Ascending aorta (tissue), 2 donors: ENCODE measurements at regions not wholly inside any gene's neighbourhood (a gene's known extent, or its start where the extent isn't known, plus 50 kb on each side); places are given as distances from the start of the nearest gene placed in this dataset.

Experiments used
- DNase-seq, 2 donors: peaks; one replicate each; pipeline ENCODE4 v3.0.0-alpha.2; 2019; ENCODE audit warnings: low spot score in 2 of 2
- H3K27ac ChIP-seq, 2 donors: fragments of 200-600 bp; sonication (generic); one replicate each; pipeline ENCODE4 v1.5.1; 2016 to 2017; ENCODE audit warnings: mild to moderate bottlenecking in 1 of 2
- H3K27me3 ChIP-seq: fragments of 200-600 bp; sonication (generic); one replicate; pipeline ENCODE4 v1.5.1; 2017
- H3K36me3 ChIP-seq, 2 donors: fragments of 200-600 bp; sonication (generic); one replicate each; pipeline ENCODE4 v1.5.1; 2016
- H3K4me1 ChIP-seq, 2 donors: fragments of 200-600 bp; sonication (generic); one replicate each; pipeline ENCODE4 v1.5.1; 2016 to 2017; ENCODE audit warnings: mild to moderate bottlenecking in 1 of 2
- H3K4me3 ChIP-seq, 2 donors: fragments of 200-600 bp; sonication (generic); one replicate each; pipeline ENCODE4 v1.5.1; 2016 to 2017; ENCODE audit warnings: mild to moderate bottlenecking in 1 of 2
- H3K9me3 ChIP-seq, 2 donors: fragments of 200-600 bp; sonication (generic); one replicate each; pipeline ENCODE4 v1.5.1; 2016
- intact Hi-C: fragments of 100-400 bp; cut with DNase I; formaldehyde crosslinking; loops from one replicate; pipeline ENCODE4 v1.15.1; 2023
- TF ChIP-seq, protein P1 (sequence below), 3 experiments: fragments of 200-600 bp in 2 of 3; fragments of 450-650 bp in 1 of 3; sonication (generic) in 2 of 3; IDR thresholded peaks; one replicate each; pipeline ENCODE4 v1.5.1; 2016 to 2019; ENCODE audit warnings: antibody characterized with exemption in 3 of 3, mild to moderate bottlenecking in 1 of 3, moderate library complexity in 1 of 3

DNA sequence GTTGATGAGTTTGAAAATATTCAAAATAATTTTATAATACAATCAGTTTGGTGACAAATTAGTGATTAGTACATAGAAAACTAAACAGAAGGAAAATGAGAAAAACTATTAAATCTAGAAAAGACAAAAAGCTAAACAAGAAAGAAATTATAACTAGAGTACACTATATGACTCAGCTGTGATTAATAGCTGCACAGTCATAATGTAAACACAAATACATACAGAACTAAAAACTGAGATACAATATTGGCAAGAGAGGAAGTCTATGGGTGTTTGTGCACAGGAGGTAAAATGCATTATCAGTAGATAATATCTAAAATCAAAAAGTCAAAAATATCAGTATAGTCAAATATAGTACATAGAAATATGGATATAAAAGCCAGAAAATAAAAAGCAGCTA, 80.7 kb upstream of the PCSK6 start:
- Histone ChIP-seq H3K27me3 (no peaks in the 10 kb centered on the region), H3K4me3 (no peak overlapping the region), H3K27ac (no peak overlapping the region), H3K4me1 (no peaks in the 10 kb centered on the region), H3K36me3 (no peaks in the 10 kb centered on the region), H3K9me3 (no peaks in the 10 kb centered on the region)
- TF ChIP-seq, protein P1, sequence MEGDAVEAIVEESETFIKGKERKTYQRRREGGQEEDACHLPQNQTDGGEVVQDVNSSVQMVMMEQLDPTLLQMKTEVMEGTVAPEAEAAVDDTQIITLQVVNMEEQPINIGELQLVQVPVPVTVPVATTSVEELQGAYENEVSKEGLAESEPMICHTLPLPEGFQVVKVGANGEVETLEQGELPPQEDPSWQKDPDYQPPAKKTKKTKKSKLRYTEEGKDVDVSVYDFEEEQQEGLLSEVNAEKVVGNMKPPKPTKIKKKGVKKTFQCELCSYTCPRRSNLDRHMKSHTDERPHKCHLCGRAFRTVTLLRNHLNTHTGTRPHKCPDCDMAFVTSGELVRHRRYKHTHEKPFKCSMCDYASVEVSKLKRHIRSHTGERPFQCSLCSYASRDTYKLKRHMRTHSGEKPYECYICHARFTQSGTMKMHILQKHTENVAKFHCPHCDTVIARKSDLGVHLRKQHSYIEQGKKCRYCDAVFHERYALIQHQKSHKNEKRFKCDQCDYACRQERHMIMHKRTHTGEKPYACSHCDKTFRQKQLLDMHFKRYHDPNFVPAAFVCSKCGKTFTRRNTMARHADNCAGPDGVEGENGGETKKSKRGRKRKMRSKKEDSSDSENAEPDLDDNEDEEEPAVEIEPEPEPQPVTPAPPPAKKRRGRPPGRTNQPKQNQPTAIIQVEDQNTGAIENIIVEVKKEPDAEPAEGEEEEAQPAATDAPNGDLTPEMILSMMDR (IDR thresholded peaks at IDR 0.05): no peak
- no peak for DNase-seq
- intact Hi-C loops: no loop called here

DNA sequence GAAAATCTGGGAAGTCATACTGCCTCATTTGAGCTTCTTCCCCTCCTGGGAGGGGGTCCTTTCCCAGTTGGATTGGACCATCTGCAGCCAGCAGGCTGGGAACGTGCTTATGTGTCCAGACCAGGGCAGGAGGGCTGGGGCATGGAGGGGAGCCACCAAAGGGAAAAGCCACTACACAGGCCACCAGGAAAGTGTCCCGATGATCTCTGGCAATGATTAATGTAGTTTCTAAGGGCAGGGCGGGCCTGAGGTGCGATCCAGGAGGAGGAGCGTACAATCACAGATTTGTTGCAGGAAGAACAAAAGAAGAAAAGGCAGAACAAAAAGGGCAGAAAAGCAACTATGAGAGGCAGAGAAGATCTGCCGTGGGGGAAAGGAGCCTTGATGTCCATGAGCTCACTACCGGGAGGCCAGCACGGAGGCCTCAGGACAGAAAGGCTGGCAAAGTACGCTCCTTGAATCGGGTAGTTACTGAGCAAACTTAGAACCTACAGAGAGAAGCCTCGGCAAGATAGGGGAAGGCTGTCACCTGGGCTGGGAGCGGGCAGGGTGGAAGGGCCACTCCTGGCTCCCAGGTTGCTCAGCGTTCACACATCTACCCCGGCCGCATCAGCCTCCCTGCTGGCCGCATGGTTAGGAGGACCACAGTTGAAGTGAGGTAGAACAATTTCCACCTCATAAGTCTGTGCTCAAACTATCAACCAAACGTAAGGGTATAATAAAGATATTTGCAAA, 79.5 kb upstream of the PCSK6 start:
- no peaks in the 10 kb centered on the region for H3K4me1 ChIP-seq
- H3K4me3 ChIP-seq: no peak overlapping the region
- H3K27ac ChIP-seq: no peak overlapping the region
- no peaks in the 10 kb centered on the region for H3K36me3 ChIP-seq
- TF ChIP-seq, protein P1 (IDR thresholded peaks at IDR 0.05): no peak
- no peaks in the 10 kb centered on the region for H3K9me3 ChIP-seq
- no peak for DNase-seq
- no peaks in the 10 kb centered on the region for H3K27me3 ChIP-seq
- intact Hi-C loops: no loop called here

DNA sequence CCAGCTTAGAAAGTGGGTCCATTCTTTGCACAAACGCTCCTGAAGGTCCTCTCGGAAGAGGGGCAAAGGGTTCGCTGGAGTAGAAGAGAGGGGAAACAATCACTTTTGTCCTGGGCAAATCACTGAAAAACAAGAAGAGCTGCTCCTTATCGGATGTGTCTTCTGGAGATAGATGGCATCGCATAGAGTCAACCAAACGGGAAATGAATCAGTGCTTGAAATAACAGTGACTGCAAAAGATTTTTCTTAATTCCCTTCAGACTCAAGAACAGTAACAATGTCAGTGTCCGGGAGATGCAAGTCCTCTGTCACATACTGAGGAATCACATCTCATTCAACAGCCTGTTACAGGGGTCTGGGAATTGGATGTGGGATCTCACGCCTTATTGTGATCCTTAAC, 78.8 kb upstream of the PCSK6 start:
- H3K4me1 ChIP-seq: no peaks in the 10 kb centered on the region
- TF ChIP-seq, protein P1 (IDR thresholded peaks at IDR 0.05): no peak
- no peaks in the 10 kb centered on the region for H3K9me3 ChIP-seq
- DNase-seq: no peak
- no peak overlapping the region for H3K27ac ChIP-seq
- H3K27me3 ChIP-seq: no peaks in the 10 kb centered on the region
- intact Hi-C loops: no loop called here
- no peak overlapping the region for H3K4me3 ChIP-seq
- no peaks in the 10 kb centered on the region for H3K36me3 ChIP-seq

DNA sequence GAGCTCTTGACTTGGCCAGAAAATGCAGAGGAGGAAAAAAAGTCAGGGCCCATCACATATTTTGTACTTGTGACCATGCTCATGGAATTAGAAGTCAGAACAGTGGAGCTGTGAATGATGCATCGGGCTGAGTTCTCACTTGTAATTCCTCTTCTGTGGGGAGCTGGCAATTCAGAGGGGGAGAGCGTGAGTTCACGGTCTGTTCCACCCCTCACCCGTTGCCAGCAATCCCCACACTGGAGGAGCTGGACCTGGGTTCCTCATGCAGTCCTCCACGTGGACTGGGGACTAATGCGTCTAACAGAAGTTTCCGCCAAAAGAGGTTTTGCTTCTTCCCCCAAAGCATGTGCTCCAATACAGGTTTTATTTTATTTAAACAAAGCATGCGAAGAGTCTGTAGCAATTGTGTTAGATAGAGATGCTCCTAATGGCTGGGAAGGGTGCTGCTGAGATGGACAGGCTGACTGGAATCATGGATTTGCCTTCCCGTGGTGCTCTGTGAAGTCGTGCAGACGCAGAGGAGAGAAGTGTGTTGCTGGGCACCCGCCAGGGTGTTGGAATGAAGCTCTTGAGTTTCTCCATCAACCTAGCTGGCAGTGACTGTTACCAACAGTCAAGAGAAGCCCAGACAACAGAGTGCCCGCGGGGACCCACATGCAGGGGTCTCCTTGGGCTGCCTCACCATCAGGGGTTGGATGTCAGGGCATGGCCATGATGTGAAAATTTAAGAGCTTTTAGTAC, 77.4 kb upstream of the PCSK6 start:
- Histone ChIP-seq H3K27ac (no peak overlapping the region), H3K9me3 (no peaks in the 10 kb centered on the region)

DNA sequence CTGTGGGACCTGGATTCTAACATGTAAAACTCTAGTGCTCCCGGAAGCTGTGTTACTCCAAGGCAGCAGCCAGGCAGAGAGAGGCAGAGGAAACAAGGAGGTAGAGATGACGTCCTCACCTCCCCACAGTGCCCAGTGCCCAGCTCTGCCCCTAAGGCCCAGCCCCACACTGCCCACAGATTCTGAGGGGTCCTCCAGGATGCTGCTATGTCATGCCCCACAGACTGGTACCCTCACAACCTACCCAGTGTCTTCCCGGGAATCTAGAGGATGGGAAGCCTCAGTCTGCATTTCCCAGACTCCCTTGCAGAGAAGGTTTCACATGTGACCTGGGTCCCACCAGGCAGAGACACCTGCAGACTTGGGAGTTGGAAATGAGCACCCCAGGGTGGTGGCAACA, 75.9 kb upstream of the PCSK6 start:
- Histone ChIP-seq H3K4me3 (no peak overlapping the region), H3K4me1 (no peaks in the 10 kb centered on the region), H3K27me3 (no peaks in the 10 kb centered on the region), H3K9me3 (no peaks in the 10 kb centered on the region), H3K36me3 (no peaks in the 10 kb centered on the region), H3K27ac (no peak overlapping the region)
- intact Hi-C loops: no loop called here
- DNase-seq: no peak
- TF ChIP-seq, protein P1 (IDR thresholded peaks at IDR 0.05): no peak

More for the DNA sequence above, 77.4 kb upstream of the PCSK6 start:
- Histone ChIP-seq H3K36me3 (no peaks in the 10 kb centered on the region), H3K27me3 (no peaks in the 10 kb centered on the region), H3K4me1 (no peaks in the 10 kb centered on the region), H3K4me3 (no peak overlapping the region)
- TF ChIP-seq, protein P1 (IDR thresholded peaks at IDR 0.05): no peak
- no peak for DNase-seq
- intact Hi-C loops: no loop called here
